H1 (cell line): ENCODE measurements at regions not wholly inside any gene's neighbourhood (a gene's known extent, or its start where the extent isn't known, plus 50 kb on each side); places are given as distances from the start of the nearest gene placed in this dataset.

ENCODE experiments used
- ASH2L ChIP-seq: fragments of 200-600, 300-600 bp; sonication (generic); IDR thresholded peaks from one replicate; pipeline ENCODE4 v1.7.1; 2017; ENCODE audit warnings: low read length
- BRCA1 ChIP-seq: IDR thresholded peaks from 2 replicates; pipeline ENCODE4 v1.6.1; 2012; ENCODE audit warnings: low read depth, low read length, improper control_type of control experiment
- CEBPB ChIP-seq: IDR thresholded peaks from 2 replicates; pipeline ENCODE4 v1.6.1; 2012; ENCODE audit warnings: low read depth, low read length
- CHD2 ChIP-seq: IDR thresholded peaks from 2 replicates; pipeline ENCODE4 v1.6.1; 2012; ENCODE audit warnings: low read length, improper control_type of control experiment
- CHD7 ChIP-seq: fragments of 300-600 bp; sonication (generic); IDR thresholded peaks from 2 replicates; pipeline ENCODE4 v1.7.1; 2012; ENCODE audit warnings: low read length, moderate library complexity, mild to moderate bottlenecking, inconsistent platforms; ENCODE audit not compliant: insufficient replicate concordance
- CTBP2 ChIP-seq: IDR thresholded peaks from 2 replicates; pipeline ENCODE4 v1.7.0; 2011; ENCODE audit warnings: borderline replicate concordance, mild to moderate bottlenecking, moderate library complexity, mixed read lengths, low read length; ENCODE audit not compliant: insufficient read depth, insufficient read length
- EGR1 ChIP-seq: IDR thresholded peaks from 2 replicates; pipeline ENCODE4 v1.6.1; 2011; ENCODE audit warnings: low read depth, low read length, borderline replicate concordance
- JUND ChIP-seq: IDR thresholded peaks from 2 replicates; pipeline ENCODE4 v1.6.1; 2011; ENCODE audit warnings: mild to moderate bottlenecking, improper control_type of control experiment, low read length
- SAP30 ChIP-seq: fragments of 300-600 bp; sonication (generic); IDR thresholded peaks from 2 replicates; pipeline ENCODE4 v1.7.1; 2012; ENCODE audit warnings: low read length, moderate library complexity, mild to moderate bottlenecking, inconsistent platforms; ENCODE audit not compliant: insufficient read depth, insufficient replicate concordance
- SIRT6 ChIP-seq: IDR thresholded peaks from one replicate; pipeline ENCODE4 v1.7.1; 2012; ENCODE audit warnings: low read length, inconsistent platforms
- SP2 ChIP-seq: IDR thresholded peaks from 2 replicates; pipeline ENCODE4 v1.6.1; 2012; ENCODE audit warnings: mild to moderate bottlenecking, low read length, inconsistent platforms
- SP4 ChIP-seq: IDR thresholded peaks from 2 replicates; pipeline ENCODE4 v1.6.1; 2012; ENCODE audit warnings: low read length, inconsistent platforms
- TAF7 ChIP-seq: optimal IDR thresholded peaks from 2 replicates; pipeline ENCODE3; 2011; ENCODE audit warnings: low read depth, mild to moderate bottlenecking, inconsistent platforms, low read length, moderate library complexity, borderline replicate concordance

- TF ChIP-seq CHD7 (no peak), ASH2L (no peak), BRCA1 (no peak), SAP30 (no peak), CEBPB (no peak), CTBP2 (no peak), TAF7 (no peak), SP4 (no peak), SIRT6 (no peak), JUND (no peak), EGR1 (no peak), SP2 (no peak), CHD2 (no peak)
Measured at GRCh38 chr12:42981379-42981778, 391.8 kb upstream of the PRICKLE1 start (continued).
